Esophagus muscularis mucosa (tissue), 4 donors: ENCODE measurements at regions not wholly inside any gene's neighbourhood (a gene's known extent, or its start where the extent isn't known, plus 50 kb on each side); places are given as distances from the start of the nearest gene placed in this dataset.
A peak's percentile ranks its signal among the peaks of the same experiment; 100 is the strongest.

Source experiments
- DNase-seq: peaks from one replicate; pipeline ENCODE4 v3.0.0-alpha.2; 2017; ENCODE audit errors: extremely low spot score
- H3K27ac ChIP-seq, 4 donors: fragments of 200-600 bp; sonication (generic); replicated peaks in 1 of 4; 1 replicate in 3 of 4; 2 replicates in 1 of 4; pipeline ENCODE4 v1.5.1; 2016 to 2019; ENCODE audit warnings: mild to moderate bottlenecking in 1 of 4
- H3K27me3 ChIP-seq, 4 donors: fragments of 200-600 bp; sonication (generic); one replicate each; pipeline versions ENCODE4 v1.5.1 to v1.6.0; 2016 to 2019
- H3K36me3 ChIP-seq, 4 donors: fragments of 200-600 bp; sonication (generic); one replicate each; pipeline ENCODE4 v1.5.1; 2016 to 2019
- H3K4me1 ChIP-seq, 4 donors: fragments of 200-600 bp; sonication (generic); one replicate each; pipeline ENCODE4 v1.5.1; 2016 to 2019
- H3K4me3 ChIP-seq, 4 donors: fragments of 200-600 bp; sonication (generic); 1 replicate in 2 of 4; 2 replicates in 2 of 4; pipeline ENCODE4 v1.5.1; 2016 to 2019; ENCODE audit warnings: mild to moderate bottlenecking in 4 of 4, moderate library complexity in 1 of 4
- H3K9me3 ChIP-seq, 4 donors: fragments of 200-600 bp; sonication (generic); 1 replicate in 3 of 4; 2 replicates in 1 of 4; pipeline ENCODE4 v1.5.1; 2016 to 2019
- EP300 ChIP-seq: sonication (generic); formaldehyde crosslinking; IDR thresholded peaks from one replicate; pipeline ENCODE4 v1.6.1; 2017; ENCODE audit warnings: antibody characterized with exemption
- POLR2A ChIP-seq: fragments of 450-650 bp; IDR thresholded peaks from one replicate; pipeline ENCODE4 v1.6.1; 2017; ENCODE audit warnings: antibody characterized with exemption, moderate library complexity, mild to moderate bottlenecking, low read depth
- POLR2AphosphoS5 ChIP-seq, 2 donors: sonication (generic); formaldehyde crosslinking; IDR thresholded peaks; one replicate each; pipeline ENCODE4 v1.6.1; 2017; ENCODE audit warnings: antibody characterized with exemption in 2 of 2
- WGBS: methylation state at CpG from one replicate; pipeline ENCODE4 v1.1.5; 2018; 5-methylcytosine and 5-hydroxymethylcytosine counted together
- intact Hi-C: fragments of 100-400 bp; cut with DNase I; formaldehyde crosslinking; loops from one replicate; pipeline ENCODE4 v1.15.1; 2023
- small RNA-seq, 3 donors: library from RNA; depleted of rRNA; stranded (forward); fragments of <200 nt; gene quantifications; one replicate each; pipeline ENCODE3, GENCODE V24; 2016
- TF ChIP-seq, protein P1 (sequence below), 3 experiments: fragments of 200-600 bp in 2 of 3; fragments of 450-650 bp in 1 of 3; sonication (generic) in 2 of 3; IDR thresholded peaks; one replicate each; pipeline ENCODE4 v1.5.1; 2017 to 2019; ENCODE audit warnings: antibody characterized with exemption in 3 of 3, mild to moderate bottlenecking in 2 of 3, moderate library complexity in 1 of 3

DNA sequence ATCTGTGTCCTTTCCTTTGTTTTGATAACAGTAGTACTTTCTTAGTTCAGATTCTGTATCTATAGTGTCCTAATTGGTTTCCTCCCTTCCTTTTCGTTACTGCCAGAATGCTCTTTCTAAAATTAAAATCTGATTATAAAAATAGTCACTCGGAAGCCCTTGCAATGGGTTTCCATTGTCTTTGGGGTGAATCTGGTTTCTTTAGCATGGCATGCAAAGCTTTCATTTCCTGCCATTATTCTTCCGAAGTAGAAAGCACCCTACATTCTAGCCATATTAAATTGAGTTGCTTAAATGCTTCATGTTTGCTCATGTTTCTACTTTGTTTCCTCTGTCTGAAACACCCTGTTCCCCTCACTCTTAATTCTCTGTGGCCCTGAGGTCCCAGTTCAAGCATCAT, 53.2 kb upstream of the MACF1 start:
- no peak for DNase-seq
- Histone ChIP-seq H3K4me1 (peaks cover 63 to 89% (median 84%) of the 10 kb centered on the region in 4 donors), H3K36me3 (no peaks in the 10 kb centered on the region), H3K9me3 (no peaks in the 10 kb centered on the region), H3K27me3 (no peaks in the 10 kb centered on the region), H3K4me3 (no peak overlapping the region), H3K27ac (peak overlapping the region in 2 of 4 donors; percentile 39 to 42)
- TF ChIP-seq POLR2A (no peak), EP300 (no peak), POLR2AphosphoS5 (IDR thresholded peaks at IDR 0.05) (no peak)
- TF ChIP-seq, protein P1, sequence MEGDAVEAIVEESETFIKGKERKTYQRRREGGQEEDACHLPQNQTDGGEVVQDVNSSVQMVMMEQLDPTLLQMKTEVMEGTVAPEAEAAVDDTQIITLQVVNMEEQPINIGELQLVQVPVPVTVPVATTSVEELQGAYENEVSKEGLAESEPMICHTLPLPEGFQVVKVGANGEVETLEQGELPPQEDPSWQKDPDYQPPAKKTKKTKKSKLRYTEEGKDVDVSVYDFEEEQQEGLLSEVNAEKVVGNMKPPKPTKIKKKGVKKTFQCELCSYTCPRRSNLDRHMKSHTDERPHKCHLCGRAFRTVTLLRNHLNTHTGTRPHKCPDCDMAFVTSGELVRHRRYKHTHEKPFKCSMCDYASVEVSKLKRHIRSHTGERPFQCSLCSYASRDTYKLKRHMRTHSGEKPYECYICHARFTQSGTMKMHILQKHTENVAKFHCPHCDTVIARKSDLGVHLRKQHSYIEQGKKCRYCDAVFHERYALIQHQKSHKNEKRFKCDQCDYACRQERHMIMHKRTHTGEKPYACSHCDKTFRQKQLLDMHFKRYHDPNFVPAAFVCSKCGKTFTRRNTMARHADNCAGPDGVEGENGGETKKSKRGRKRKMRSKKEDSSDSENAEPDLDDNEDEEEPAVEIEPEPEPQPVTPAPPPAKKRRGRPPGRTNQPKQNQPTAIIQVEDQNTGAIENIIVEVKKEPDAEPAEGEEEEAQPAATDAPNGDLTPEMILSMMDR (IDR thresholded peaks at IDR 0.05) = no peak
- WGBS = 68% methylated on average over 3 of the region's 3 CpGs
- intact Hi-C loops = no loop called here

DNA sequence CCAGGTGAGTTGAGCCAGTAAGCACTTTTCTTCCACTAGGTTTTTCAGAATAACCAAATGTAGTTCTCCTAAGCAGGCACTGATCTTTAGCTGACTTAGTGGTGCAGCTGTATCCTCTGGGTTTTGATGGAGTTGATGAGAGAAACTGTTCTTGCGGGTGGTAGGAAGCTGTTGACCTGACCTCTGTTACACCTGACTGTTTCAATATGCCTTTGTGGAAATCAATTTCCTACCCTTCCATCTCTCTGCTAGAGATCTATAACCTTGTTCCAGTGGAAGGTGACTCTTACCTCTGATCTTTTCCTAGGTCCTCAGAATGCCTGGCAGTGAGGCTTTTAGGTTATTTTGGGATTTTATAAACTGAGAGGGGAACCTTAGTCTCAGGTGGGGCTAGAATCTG, 51.6 kb upstream of the MACF1 start:
- no peak overlapping the region for H3K4me3 ChIP-seq
- TF ChIP-seq, protein P1 (IDR thresholded peaks at IDR 0.05) = no peak
- no peak for TF ChIP-seq EP300
- TF ChIP-seq POLR2AphosphoS5 (IDR thresholded peaks at IDR 0.05) = no peak
- no peak for TF ChIP-seq POLR2A
- H3K9me3 ChIP-seq = no peaks in the 10 kb centered on the region
- peak overlapping the region in 1 of 4 donors; percentile 73 for H3K27ac ChIP-seq
- no peaks in the 10 kb centered on the region for H3K36me3 ChIP-seq
- no peak for DNase-seq
- 64% methylated on average over 1 of the region's 1 CpG for WGBS
- intact Hi-C loops = no loop called here
- H3K27me3 ChIP-seq = no peaks in the 10 kb centered on the region
- peaks cover 65 to 98% (median 96%) of the 10 kb centered on the region in 4 donors for H3K4me1 ChIP-seq

GRCh38 chr1:39153684-39154083, 50.8 kb upstream of the MACF1 start:
- H3K27me3 ChIP-seq = no peaks in the 10 kb centered on the region
- 78% methylated on average over 2 of the region's 2 CpGs for WGBS
- no peak overlapping the region for H3K4me3 ChIP-seq
- TF ChIP-seq POLR2AphosphoS5 (IDR thresholded peaks at IDR 0.05) (no peak), POLR2A (no peak), EP300 (no peak)
- TF ChIP-seq, protein P1 (IDR thresholded peaks at IDR 0.05) = no peak
- no peaks in the 10 kb centered on the region for H3K36me3 ChIP-seq
- intact Hi-C loops = no loop called here
- no peaks in the 10 kb centered on the region for H3K9me3 ChIP-seq
- no peak for DNase-seq
- peaks cover 73 to 98% (median 97%) of the 10 kb centered on the region in 4 donors for H3K4me1 ChIP-seq
- H3K27ac ChIP-seq = peak overlapping the region; percentile 35 to 73 (median 73)

DNA sequence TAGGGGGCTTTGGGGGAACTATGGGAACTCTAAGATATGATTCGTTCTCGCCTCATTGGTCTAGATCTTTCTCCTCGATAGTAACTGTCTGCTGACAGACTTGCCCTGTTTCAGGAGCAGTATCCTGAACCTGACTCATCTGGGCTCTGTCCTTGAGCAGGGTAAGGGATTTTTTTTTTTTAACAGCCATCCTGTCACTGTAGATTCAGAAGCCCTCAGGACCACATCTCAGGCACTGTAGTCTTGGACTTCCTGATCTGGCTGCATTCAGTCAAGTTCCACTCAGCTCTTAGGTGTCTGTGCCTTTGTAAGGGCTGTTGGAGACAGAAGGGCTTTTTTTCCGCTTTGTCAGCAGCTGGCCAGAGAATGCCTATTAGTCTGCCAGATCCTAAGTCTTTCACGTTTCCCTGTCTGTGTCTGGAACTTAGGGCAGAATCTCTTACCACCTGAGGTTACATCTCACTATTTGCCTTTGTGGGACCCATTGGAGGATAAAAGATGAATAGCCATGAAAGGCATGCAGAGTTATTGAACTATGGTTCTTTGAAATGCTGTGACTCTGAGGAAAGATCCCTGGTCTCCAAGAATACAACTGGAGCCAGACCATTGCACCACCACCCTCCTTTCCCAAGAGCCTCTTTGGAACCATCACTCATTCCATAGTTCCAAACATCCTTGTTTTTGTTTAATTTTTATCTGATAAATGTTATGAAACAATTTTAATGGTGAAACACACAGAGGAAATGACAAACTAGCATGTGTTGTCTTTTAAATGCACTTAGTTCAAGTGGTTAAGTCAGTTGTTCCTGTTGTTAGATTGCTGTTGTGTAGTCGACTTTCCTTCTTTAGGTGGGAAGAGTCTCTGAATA, 49.7 kb upstream of the MACF1 start:
- intact Hi-C loops = no loop called here
- Histone ChIP-seq H3K4me3 (no peak overlapping the region), H3K27ac (peak overlapping the region; percentile 35 to 73 (median 73)), H3K36me3 (no peaks in the 10 kb centered on the region), H3K27me3 (no peaks in the 10 kb centered on the region), H3K4me1 (peaks cover 67 to 98% (median 97%) of the 10 kb centered on the region in 4 donors), H3K9me3 (no peaks in the 10 kb centered on the region)
- TF ChIP-seq POLR2AphosphoS5 (IDR thresholded peaks at IDR 0.05) = peak; percentile 57 to 67
- no peak for TF ChIP-seq EP300
- no peak for DNase-seq
- WGBS = 57% methylated on average over 6 of the region's 6 CpGs

Small RNA genes lying in the stretch of these regions (small RNA-seq; reads per million reads assigned to genes)
- gene RNA5SP44 (0 reads per million in 3 donors), gene RNU6-608P (0 reads per million in 3 donors)
